ENCODE measurements at regions not wholly inside any gene's neighbourhood (a gene's known extent, or its start where the extent isn't known, plus 50 kb on each side); places are given as distances from the start of the nearest gene placed in this dataset.

- no peak for DNase-seq
- Mint-ChIP-seq H3K27ac (ENCODE audit: unreplicated experiment) (no peak overlapping the region), H3K9me3 (ENCODE audit: low read depth, unreplicated experiment) (no peaks in the 10 kb centered on the region), H3K4me1 (ENCODE audit: low read depth, unreplicated experiment) (peaks cover 8% of the 10 kb centered on the region), H3K27me3 (ENCODE audit: unreplicated experiment) (no peaks in the 10 kb centered on the region), H3K4me3 (ENCODE audit: low read depth, unreplicated experiment) (no peak overlapping the region), H3K36me3 (ENCODE audit: insufficient read depth, unreplicated experiment) (no peaks in the 10 kb centered on the region)
- intact Hi-C loops (cut with micrococcal nuclease; ENCODE audit: unreplicated experiment): no loop called here
- no TSS peak for BruUV-seq (replicated peaks)
- CTCF ChIA-PET: no interaction called here
- TF ChIP-seq CTCF (IDR thresholded peaks at IDR 0.05; ENCODE audit: unreplicated experiment): no peak
These were observed 315.3 kb upstream of the ZNF608 start for GRCh38 chr5:125061726-125062125.

- H3K36me3 Mint-ChIP-seq (ENCODE audit: insufficient read depth, unreplicated experiment): no peaks in the 10 kb centered on the region
- no peak for TF ChIP-seq CTCF (IDR thresholded peaks at IDR 0.05; ENCODE audit: unreplicated experiment)
- no peaks in the 10 kb centered on the region for H3K4me1 Mint-ChIP-seq (ENCODE audit: low read depth, unreplicated experiment)
- no peak overlapping the region for H3K4me3 Mint-ChIP-seq (ENCODE audit: low read depth, unreplicated experiment)
- CTCF ChIA-PET: interaction anchor here (0.5 kb wide), 1 partner anchor 441 kb away, joined by 3 read pairs; no protein-coding TSS in a partner anchor
- no peaks in the 10 kb centered on the region for H3K27me3 Mint-ChIP-seq (ENCODE audit: unreplicated experiment)
- peaks cover 4% of the 10 kb centered on the region for H3K9me3 Mint-ChIP-seq (ENCODE audit: low read depth, unreplicated experiment)
- no TSS peak for BruUV-seq (replicated peaks)
- intact Hi-C loops (cut with micrococcal nuclease; ENCODE audit: unreplicated experiment): no loop called here
- DNase-seq: no peak
- no peak overlapping the region for H3K27ac Mint-ChIP-seq (ENCODE audit: unreplicated experiment)
These were observed 318.4 kb upstream of the ZNF608 start for GRCh38 chr5:125064621-125065438.

GRCh38 chr5:125065741-125066140 lies 319.3 kb upstream of the ZNF608 start:
- no peak overlapping the region for H3K27ac Mint-ChIP-seq (ENCODE audit: unreplicated experiment)
- H3K4me3 Mint-ChIP-seq (ENCODE audit: low read depth, unreplicated experiment): no peak overlapping the region
- no TSS peak for BruUV-seq (replicated peaks)
- CTCF ChIA-PET: no interaction called here
- peaks cover 4% of the 10 kb centered on the region for H3K9me3 Mint-ChIP-seq (ENCODE audit: low read depth, unreplicated experiment)
- intact Hi-C loops (cut with micrococcal nuclease; ENCODE audit: unreplicated experiment): no loop called here
- H3K4me1 Mint-ChIP-seq (ENCODE audit: low read depth, unreplicated experiment): no peaks in the 10 kb centered on the region
- DNase-seq: no peak
- H3K36me3 Mint-ChIP-seq (ENCODE audit: insufficient read depth, unreplicated experiment): no peaks in the 10 kb centered on the region
- TF ChIP-seq CTCF (IDR thresholded peaks at IDR 0.05; ENCODE audit: unreplicated experiment): no peak
- no peaks in the 10 kb centered on the region for H3K27me3 Mint-ChIP-seq (ENCODE audit: unreplicated experiment)

GRCh38 chr5:125070961-125071360 lies 324.5 kb upstream of the ZNF608 start:
- H3K4me1 Mint-ChIP-seq (ENCODE audit: low read depth, unreplicated experiment): no peaks in the 10 kb centered on the region
- no peak for TF ChIP-seq CTCF (IDR thresholded peaks at IDR 0.05; ENCODE audit: unreplicated experiment)
- intact Hi-C loops (cut with micrococcal nuclease; ENCODE audit: unreplicated experiment): no loop called here
- CTCF ChIA-PET: no interaction called here
- H3K4me3 Mint-ChIP-seq (ENCODE audit: low read depth, unreplicated experiment): no peak overlapping the region
- no peaks in the 10 kb centered on the region for H3K36me3 Mint-ChIP-seq (ENCODE audit: insufficient read depth, unreplicated experiment)
- no peak overlapping the region for H3K27ac Mint-ChIP-seq (ENCODE audit: unreplicated experiment)
- BruUV-seq (replicated peaks): no TSS peak
- peaks cover 17% of the 10 kb centered on the region for H3K9me3 Mint-ChIP-seq (ENCODE audit: low read depth, unreplicated experiment)
- H3K27me3 Mint-ChIP-seq (ENCODE audit: unreplicated experiment): no peaks in the 10 kb centered on the region
- no peak for DNase-seq
